ENCODE measurements at regions not wholly inside any gene's neighbourhood (a gene's known extent, or its start where the extent isn't known, plus 50 kb on each side); places are given as distances from the start of the nearest gene placed in this dataset.
"Not testable (repeated sequence)": the region's sequence is repeated elsewhere in the genome, so short reads cannot be mapped to it uniquely, and the experiment has no call there.

DNA sequence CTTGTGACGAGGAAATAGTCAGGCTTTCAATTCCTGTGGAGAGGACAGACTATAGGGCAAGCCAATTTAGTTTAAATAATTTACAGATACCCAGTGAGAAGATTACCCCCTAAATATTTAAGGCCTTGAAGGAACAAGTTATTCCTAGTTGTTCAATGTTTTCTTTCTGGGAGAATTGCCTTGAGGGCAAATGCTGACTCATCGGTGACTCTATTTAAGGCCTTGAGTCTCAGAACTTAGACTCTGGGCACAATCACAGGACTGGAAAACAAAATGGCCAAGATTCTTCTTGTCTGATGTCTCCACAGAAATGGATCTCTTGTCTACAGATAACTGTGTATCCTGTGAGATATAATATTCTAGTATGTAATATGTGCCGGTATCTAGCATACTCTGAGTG, 467.1 kb downstream of the SUCLG1 start (continued):
- TF ChIP-seq, protein P1, sequence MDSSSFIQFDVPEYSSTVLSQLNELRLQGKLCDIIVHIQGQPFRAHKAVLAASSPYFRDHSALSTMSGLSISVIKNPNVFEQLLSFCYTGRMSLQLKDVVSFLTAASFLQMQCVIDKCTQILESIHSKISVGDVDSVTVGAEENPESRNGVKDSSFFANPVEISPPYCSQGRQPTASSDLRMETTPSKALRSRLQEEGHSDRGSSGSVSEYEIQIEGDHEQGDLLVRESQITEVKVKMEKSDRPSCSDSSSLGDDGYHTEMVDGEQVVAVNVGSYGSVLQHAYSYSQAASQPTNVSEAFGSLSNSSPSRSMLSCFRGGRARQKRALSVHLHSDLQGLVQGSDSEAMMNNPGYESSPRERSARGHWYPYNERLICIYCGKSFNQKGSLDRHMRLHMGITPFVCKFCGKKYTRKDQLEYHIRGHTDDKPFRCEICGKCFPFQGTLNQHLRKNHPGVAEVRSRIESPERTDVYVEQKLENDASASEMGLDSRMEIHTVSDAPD (CRISPR knock-in tag; IDR thresholded peaks at IDR 0.05): no peak
- peak; percentile 95 for TF ChIP-seq ZNF316 (IDR thresholded peaks at IDR 0.05)
- TF ChIP-seq KLF10 (CRISPR knock-in tag; IDR thresholded peaks at IDR 0.05): no peak
- no peak for TF ChIP-seq HDAC6 (IDR thresholded peaks at IDR 0.05; ENCODE audit: low read depth, low read length)
- TF ChIP-seq POLR2G (IDR thresholded peaks at IDR 0.05; ENCODE audit: low read depth, low read length): no peak

DNA sequence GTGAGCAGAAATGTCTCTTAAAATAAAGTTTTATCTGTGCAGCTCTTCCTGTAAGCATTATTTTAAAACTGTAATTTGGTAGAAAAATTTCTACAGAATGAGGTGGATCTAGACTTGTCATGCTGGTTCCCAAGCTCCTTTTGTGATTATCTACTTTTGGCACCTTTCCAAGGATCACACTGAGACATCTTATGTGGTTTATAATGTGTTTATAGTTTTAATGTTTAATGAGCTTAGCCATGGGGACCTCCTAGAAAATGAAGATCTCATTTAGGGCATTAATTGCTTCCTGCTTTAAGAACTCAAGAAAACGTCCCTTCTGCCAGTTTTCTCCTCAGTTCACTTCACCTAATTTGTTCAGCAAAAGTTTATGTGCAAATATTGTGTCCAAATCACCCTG, 468.4 kb downstream of the SUCLG1 start:
- Histone ChIP-seq H3K79me2 (ENCODE audit: control insufficient read depth, insufficient read depth, low read length) (no peaks in the 10 kb centered on the region), H4K20me1 (replicated peaks; ENCODE audit: control insufficient read depth, insufficient read depth, low read length) (no peaks in the 10 kb centered on the region), H3K9me1 (ENCODE audit: control insufficient read depth, insufficient read depth, low read length) (no peaks in the 10 kb centered on the region), H3K27ac (ENCODE audit: extremely low read depth, low read depth, low read length) (no peak overlapping the region), H3K4me2 (ENCODE audit: insufficient read depth, low read length) (no peak overlapping the region), H3K9ac (ENCODE audit: insufficient read depth in 1 of 2, low read depth in 2 of 2, low read length in 2 of 2) (no peak overlapping the region), H3K4me3 (no peak overlapping the region), H3K9me3 (replicated peaks; ENCODE audit: control insufficient read depth, insufficient read depth, low read depth, low read length) (no peaks in the 10 kb centered on the region; the same call in 1 of the 2 replicates), H3K4me1 (replicated peaks in 1 of 2; ENCODE audit: control insufficient read depth in 2 of 2, insufficient read depth in 2 of 2, low read length in 2 of 2) (peaks cover 0 to 10% of the 10 kb centered on the region in 2 experiments; a peak in 2 of 5 replicates), H3K27me3 (ENCODE audit: control insufficient read depth in 2 of 2, insufficient read depth in 2 of 2, low read length in 2 of 2) (no peaks in the 10 kb centered on the region), H3K36me3 (ENCODE audit: control insufficient read depth, insufficient read depth, low read length) (no peaks in the 10 kb centered on the region), H2AFZ (ENCODE audit: low read depth, low read length) (no peak overlapping the region; the same call in 1 of the 2 replicates)
- 10% methylated on average over 1 of the region's 1 CpG for WGBS (ENCODE audit: insufficient coverage, low coverage, missing lambda C conversion rate)
- intact Hi-C loops (cut with micrococcal nuclease) (no loop called here), in situ Hi-C loops (cut with MboI) (no loop called here)
- no peak for FAIRE-seq
- no peak for TF ChIP-seq DNMT1 (IDR thresholded peaks at IDR 0.05)
- peak; percentile 89 for TF ChIP-seq NFIC (IDR thresholded peaks at IDR 0.05)
- no peak for TF ChIP-seq ZNF232 (CRISPR knock-in tag; IDR thresholded peaks at IDR 0.05)
- TF ChIP-seq NCOA4 (IDR thresholded peaks at IDR 0.05; ENCODE audit: partially characterized antibody): no peak
- no peak for TF ChIP-seq POLR2AphosphoS2 (IDR thresholded peaks at IDR 0.05; ENCODE audit: low read length)
- TF ChIP-seq CHD1 (IDR thresholded peaks at IDR 0.05; ENCODE audit: low read length): no peak
- TF ChIP-seq SMAD2 (IDR thresholded peaks at IDR 0.05; ENCODE audit: low read depth, low read length): no peak
- TF ChIP-seq GABPB1 (CRISPR knock-in tag; IDR thresholded peaks at IDR 0.05): no peak
- ChIA-PET CTCF (ENCODE audit: low intra/inter-chr PET ratio) (no interaction called here), POLR2A (interaction anchor here (1.1 kb wide), 1 partner anchor 19 kb away, joined by 3 read pairs; no protein-coding TSS in a partner anchor)
- ATAC-seq: no peak
- BruUV-seq (replicated peaks): no TSS peak
- DNase-seq (ENCODE audit: extremely low read depth in 1 of 4, low spot score in 3 of 4): peak in 1 of 4 experiments; percentile 16

DNA sequence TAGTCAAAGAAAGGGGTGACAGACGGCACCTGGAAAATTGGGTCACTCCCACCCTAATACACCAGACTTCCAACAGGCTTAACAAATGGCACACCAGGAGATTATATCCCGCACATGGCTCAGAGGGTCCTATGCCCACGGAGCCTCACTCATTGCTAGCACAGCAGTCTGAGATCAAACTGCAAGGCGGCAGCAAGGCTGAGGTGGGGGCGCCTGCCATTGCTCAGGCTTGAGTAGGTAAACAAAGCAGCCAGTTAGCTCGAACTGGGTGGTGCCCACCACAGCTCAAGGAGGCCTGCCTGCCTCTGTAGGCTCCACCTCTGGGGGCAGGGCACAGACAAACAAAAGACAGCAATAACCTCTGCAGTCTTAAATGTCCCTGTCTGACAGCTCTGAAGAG, 482.5 kb downstream of the SUCLG1 start:
- H3K9me3 ChIP-seq (replicated peaks; ENCODE audit: control insufficient read depth, insufficient read depth, low read depth, low read length); H3K9ac ChIP-seq (ENCODE audit: insufficient read depth in 1 of 2, low read depth in 2 of 2, low read length in 2 of 2); H3K4me3 ChIP-seq; H3K27ac ChIP-seq (ENCODE audit: extremely low read depth, low read depth, low read length); ATAC-seq; H3K4me2 ChIP-seq (ENCODE audit: insufficient read depth, low read length); H3K79me2 ChIP-seq (ENCODE audit: control insufficient read depth, insufficient read depth, low read length); H3K27me3 ChIP-seq (ENCODE audit: control insufficient read depth in 2 of 2, insufficient read depth in 2 of 2, low read length in 2 of 2); BruUV-seq (replicated peaks); H2AFZ ChIP-seq (ENCODE audit: low read depth, low read length); H3K9me1 ChIP-seq (ENCODE audit: control insufficient read depth, insufficient read depth, low read length); POLR2A ChIA-PET; H4K20me1 ChIP-seq (replicated peaks; ENCODE audit: control insufficient read depth, insufficient read depth, low read length); H3K36me3 ChIP-seq (ENCODE audit: control insufficient read depth, insufficient read depth, low read length); FAIRE-seq; CTCF ChIA-PET (ENCODE audit: low intra/inter-chr PET ratio); DNase-seq (ENCODE audit: extremely low read depth in 1 of 4, low spot score in 3 of 4); in situ Hi-C loops (cut with MboI): not testable (repeated sequence)
- 66% methylated on average over 6 of the region's 6 CpGs for WGBS (ENCODE audit: insufficient coverage, low coverage, missing lambda C conversion rate)
- intact Hi-C loops (cut with micrococcal nuclease): loop anchor here (10.0 kb wide), 1 partner anchor 192 kb away; no protein-coding TSS in a partner anchor
- H3K4me1 ChIP-seq (replicated peaks in 1 of 2; ENCODE audit: control insufficient read depth in 2 of 2, insufficient read depth in 2 of 2, low read length in 2 of 2): peaks cover 0 to 11% of the 10 kb centered on the region in 2 experiments; a peak in 3 of 5 replicates
